Suprapubic skin (tissue), 3 donors: ENCODE measurements at regions not wholly inside any gene's neighbourhood (a gene's known extent, or its start where the extent isn't known, plus 50 kb on each side); places are given as distances from the start of the nearest gene placed in this dataset.
"Not testable (repeated sequence)": the region's sequence is repeated elsewhere in the genome, so short reads cannot be mapped to it uniquely, and the experiment has no call there.

Experiments
- EP300 ChIP-seq: sonication (generic); formaldehyde crosslinking; IDR thresholded peaks from one replicate; pipeline ENCODE4 v1.6.1; 2017; ENCODE audit warnings: antibody characterized with exemption
- POLR2A ChIP-seq, 2 donors: fragments of 450-650 bp; IDR thresholded peaks; one replicate each; pipeline ENCODE4 v1.6.1; 2017; ENCODE audit warnings: antibody characterized with exemption in 2 of 2, mild to moderate bottlenecking in 2 of 2, moderate library complexity in 2 of 2
- TF ChIP-seq, protein P1 (sequence below), 2 donors: fragments of 200-600 bp in 1 of 2; fragments of 450-650 bp in 1 of 2; sonication (generic) in 1 of 2; IDR thresholded peaks; one replicate each; pipeline ENCODE4 v1.5.1; 2016 to 2019; ENCODE audit warnings: antibody characterized with exemption in 2 of 2, mild to moderate bottlenecking in 1 of 2, moderate library complexity in 1 of 2

- not testable (repeated sequence) for TF ChIP-seq POLR2A (IDR thresholded peaks at IDR 0.05); EP300
- TF ChIP-seq, protein P1, sequence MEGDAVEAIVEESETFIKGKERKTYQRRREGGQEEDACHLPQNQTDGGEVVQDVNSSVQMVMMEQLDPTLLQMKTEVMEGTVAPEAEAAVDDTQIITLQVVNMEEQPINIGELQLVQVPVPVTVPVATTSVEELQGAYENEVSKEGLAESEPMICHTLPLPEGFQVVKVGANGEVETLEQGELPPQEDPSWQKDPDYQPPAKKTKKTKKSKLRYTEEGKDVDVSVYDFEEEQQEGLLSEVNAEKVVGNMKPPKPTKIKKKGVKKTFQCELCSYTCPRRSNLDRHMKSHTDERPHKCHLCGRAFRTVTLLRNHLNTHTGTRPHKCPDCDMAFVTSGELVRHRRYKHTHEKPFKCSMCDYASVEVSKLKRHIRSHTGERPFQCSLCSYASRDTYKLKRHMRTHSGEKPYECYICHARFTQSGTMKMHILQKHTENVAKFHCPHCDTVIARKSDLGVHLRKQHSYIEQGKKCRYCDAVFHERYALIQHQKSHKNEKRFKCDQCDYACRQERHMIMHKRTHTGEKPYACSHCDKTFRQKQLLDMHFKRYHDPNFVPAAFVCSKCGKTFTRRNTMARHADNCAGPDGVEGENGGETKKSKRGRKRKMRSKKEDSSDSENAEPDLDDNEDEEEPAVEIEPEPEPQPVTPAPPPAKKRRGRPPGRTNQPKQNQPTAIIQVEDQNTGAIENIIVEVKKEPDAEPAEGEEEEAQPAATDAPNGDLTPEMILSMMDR (IDR thresholded peaks at IDR 0.05) = not testable (repeated sequence)
Observed at GRCh38 chr2:113336040-113336439, 57.3 kb upstream of the PAX8 start.
